Activated CD8-positive, alpha-beta T cell treated with anti-CD3 and anti-CD28 coated beads for 36 hours (primary cell): ENCODE measurements at regions not wholly inside any gene's neighbourhood (a gene's known extent, or its start where the extent isn't known, plus 50 kb on each side); places are given as distances from the start of the nearest gene placed in this dataset.

Experiments used
- ATAC-seq: fragments of 200-7000 bp; cut with Tn5 transposase; one replicate; pipeline ENCODE4 v1.10.0; 2021; ENCODE audit warnings: mild to moderate bottlenecking, moderate library complexity
- CTCF ChIA-PET: fragments of 350-600 bp; sonication (Branson Sonifier 250); formaldehyde crosslinking; loops from one replicate; lab custom pipeline; 2021; ENCODE audit warnings: antibody characterized with exemption; lab: Charles Lee
- POLR2A ChIA-PET: fragments of 350-600 bp; sonication (Branson Sonifier 250); formaldehyde crosslinking; loops from one replicate; lab custom pipeline; 2021; ENCODE audit warnings: antibody characterized with exemption; lab: Charles Lee
- DNase-seq: peaks from one replicate; pipeline ENCODE4 v3.0.0-alpha.2; 2020
- H3K27ac Mint-ChIP-seq: one replicate; pipeline ENCODE4 v1.8.0; 2021; ENCODE audit warnings: mild to moderate bottlenecking, mixed read lengths
- H3K27me3 Mint-ChIP-seq: one replicate; pipeline ENCODE4 v1.8.0; 2021; ENCODE audit warnings: mixed read lengths
- H3K36me3 Mint-ChIP-seq: one replicate; pipeline ENCODE4 v1.8.0; 2021; ENCODE audit warnings: low read depth, mixed read lengths
- H3K4me1 Mint-ChIP-seq: one replicate; pipeline ENCODE4 v1.8.0; 2021; ENCODE audit warnings: low read depth, mixed read lengths
- H3K4me3 Mint-ChIP-seq: one replicate; pipeline ENCODE4 v1.8.0; 2021; ENCODE audit warnings: mild to moderate bottlenecking, moderate library complexity, mixed read lengths
- H3K9me3 Mint-ChIP-seq: one replicate; pipeline ENCODE4 v1.8.0; 2021; ENCODE audit warnings: mixed read lengths
- intact Hi-C: fragments of 100-400 bp; cut with micrococcal nuclease; formaldehyde crosslinking; loops from one replicate; pipeline ENCODE4 v1.10.0; 2022
- TF ChIP-seq, protein P1 (sequence below): fragments of 200-600 bp; IDR thresholded peaks from one replicate; pipeline ENCODE4 v1.8.0; 2022; ENCODE audit warnings: antibody characterized with exemption, mild to moderate bottlenecking

DNA sequence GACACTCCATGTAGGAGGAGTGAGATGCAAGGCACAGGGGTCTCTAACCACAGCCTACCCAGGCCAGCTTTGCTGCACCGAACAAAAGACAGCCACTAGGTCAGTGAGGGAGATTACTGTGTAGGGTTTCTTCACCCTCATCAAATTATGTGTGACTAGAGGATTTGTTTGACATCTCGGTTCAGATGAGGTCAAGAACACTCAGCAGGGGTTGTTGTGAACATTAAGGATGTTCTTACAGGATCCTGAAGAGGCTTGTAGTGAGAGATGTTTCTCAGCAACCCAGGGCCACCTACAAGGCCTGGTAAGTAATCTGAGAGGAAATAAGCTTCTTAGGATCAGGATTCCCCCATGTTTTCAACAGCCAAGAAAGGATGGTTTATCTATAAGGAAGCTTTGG, 202.1 kb downstream of the NXPE2 start:
- TF ChIP-seq, protein P1, sequence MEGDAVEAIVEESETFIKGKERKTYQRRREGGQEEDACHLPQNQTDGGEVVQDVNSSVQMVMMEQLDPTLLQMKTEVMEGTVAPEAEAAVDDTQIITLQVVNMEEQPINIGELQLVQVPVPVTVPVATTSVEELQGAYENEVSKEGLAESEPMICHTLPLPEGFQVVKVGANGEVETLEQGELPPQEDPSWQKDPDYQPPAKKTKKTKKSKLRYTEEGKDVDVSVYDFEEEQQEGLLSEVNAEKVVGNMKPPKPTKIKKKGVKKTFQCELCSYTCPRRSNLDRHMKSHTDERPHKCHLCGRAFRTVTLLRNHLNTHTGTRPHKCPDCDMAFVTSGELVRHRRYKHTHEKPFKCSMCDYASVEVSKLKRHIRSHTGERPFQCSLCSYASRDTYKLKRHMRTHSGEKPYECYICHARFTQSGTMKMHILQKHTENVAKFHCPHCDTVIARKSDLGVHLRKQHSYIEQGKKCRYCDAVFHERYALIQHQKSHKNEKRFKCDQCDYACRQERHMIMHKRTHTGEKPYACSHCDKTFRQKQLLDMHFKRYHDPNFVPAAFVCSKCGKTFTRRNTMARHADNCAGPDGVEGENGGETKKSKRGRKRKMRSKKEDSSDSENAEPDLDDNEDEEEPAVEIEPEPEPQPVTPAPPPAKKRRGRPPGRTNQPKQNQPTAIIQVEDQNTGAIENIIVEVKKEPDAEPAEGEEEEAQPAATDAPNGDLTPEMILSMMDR: no peak
- Mint-ChIP-seq H3K4me3 (no peak overlapping the region), H3K9me3 (peaks cover 2% of the 10 kb centered on the region), H3K27ac (no peak overlapping the region), H3K4me1 (no peaks in the 10 kb centered on the region), H3K36me3 (no peaks in the 10 kb centered on the region), H3K27me3 (peaks cover 3% of the 10 kb centered on the region)
- intact Hi-C loops: no loop called here
- DNase-seq (no peak), ATAC-seq (no peak)
- ChIA-PET CTCF (interaction anchor here (1.2 to 1.8 kb wide), 2 partner anchors 11 to 12 kb away, joined by 5 to 8 read pairs; no protein-coding TSS in a partner anchor), POLR2A (no interaction called here)

DNA sequence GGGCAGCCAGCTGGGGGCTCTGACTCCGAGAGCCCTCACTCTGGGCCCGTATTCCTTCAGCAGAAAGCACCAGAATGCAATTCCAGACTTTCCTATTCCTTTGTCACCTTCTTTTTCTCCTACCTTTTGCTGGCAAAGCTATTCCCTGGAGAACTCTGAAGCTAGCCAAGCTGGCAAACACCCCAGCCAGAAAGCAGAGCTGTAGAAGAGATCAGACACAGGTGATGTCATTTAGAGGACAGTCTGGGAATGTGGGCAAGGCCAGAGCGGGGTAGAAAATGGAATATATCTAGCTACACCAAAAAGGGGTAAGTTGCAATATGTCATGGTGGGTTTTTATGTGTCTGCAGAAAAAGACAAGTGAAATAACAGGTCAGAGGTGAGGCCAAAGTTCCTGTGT, 205.1 kb downstream of the NXPE2 start:
- Mint-ChIP-seq H3K27ac (no peak overlapping the region), H3K4me3 (no peak overlapping the region), H3K27me3 (peaks cover 8% of the 10 kb centered on the region), H3K4me1 (no peaks in the 10 kb centered on the region), H3K9me3 (peaks cover 2% of the 10 kb centered on the region), H3K36me3 (no peaks in the 10 kb centered on the region)
- CTCF ChIA-PET: interaction anchor here (1.5 kb wide), 1 partner anchor 9 kb away, joined by 3 read pairs; no protein-coding TSS in a partner anchor
- POLR2A ChIA-PET: no interaction called here
- ATAC-seq (no peak), DNase-seq (no peak)
- TF ChIP-seq, protein P1: no peak
- intact Hi-C loops: no loop called here

DNA sequence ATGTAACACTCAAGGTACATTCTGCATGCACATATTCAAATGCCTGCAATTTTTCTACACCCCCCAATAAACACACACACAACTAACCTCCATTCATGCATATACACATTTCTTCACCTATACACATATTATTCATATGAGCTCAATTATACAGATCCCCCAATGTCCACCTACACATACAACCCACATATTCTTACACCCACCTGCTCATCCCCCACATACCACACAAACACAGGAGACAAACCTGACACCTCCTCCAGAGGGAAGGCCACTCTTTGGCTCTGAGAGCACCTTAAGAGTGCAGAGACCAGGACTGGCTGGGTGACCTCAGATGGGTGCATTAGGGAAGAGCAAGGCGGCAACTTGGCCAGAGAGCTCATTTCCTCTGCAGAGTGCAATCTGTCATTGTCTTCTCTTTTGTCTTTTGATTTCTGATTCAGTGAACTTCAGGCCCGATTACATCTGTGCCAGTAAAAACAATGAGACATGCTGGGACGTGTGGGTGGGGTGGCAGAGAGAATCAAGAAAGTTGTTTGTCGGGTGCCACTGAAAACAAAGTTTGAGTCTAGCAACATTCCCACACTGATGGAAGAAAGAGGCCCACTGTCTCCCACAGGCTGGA, 208.4 kb downstream of the NXPE2 start:
- H3K4me3 Mint-ChIP-seq: no peak overlapping the region
- H3K27ac Mint-ChIP-seq: no peak overlapping the region
- no peaks in the 10 kb centered on the region for H3K4me1 Mint-ChIP-seq
- ATAC-seq: no peak
- H3K9me3 Mint-ChIP-seq: peaks cover 2% of the 10 kb centered on the region
- intact Hi-C loops: no loop called here
- H3K27me3 Mint-ChIP-seq: peaks cover 8% of the 10 kb centered on the region
- POLR2A ChIA-PET: no interaction called here
- H3K36me3 Mint-ChIP-seq: no peaks in the 10 kb centered on the region
- no peak for DNase-seq
- TF ChIP-seq, protein P1: no peak
- CTCF ChIA-PET: no interaction called here

- H3K36me3 Mint-ChIP-seq: no peaks in the 10 kb centered on the region
- peaks cover 2% of the 10 kb centered on the region for H3K9me3 Mint-ChIP-seq
These were observed 211.3 kb downstream of the NXPE2 start for GRCh38 chr11:114889594-114890011.

DNA sequence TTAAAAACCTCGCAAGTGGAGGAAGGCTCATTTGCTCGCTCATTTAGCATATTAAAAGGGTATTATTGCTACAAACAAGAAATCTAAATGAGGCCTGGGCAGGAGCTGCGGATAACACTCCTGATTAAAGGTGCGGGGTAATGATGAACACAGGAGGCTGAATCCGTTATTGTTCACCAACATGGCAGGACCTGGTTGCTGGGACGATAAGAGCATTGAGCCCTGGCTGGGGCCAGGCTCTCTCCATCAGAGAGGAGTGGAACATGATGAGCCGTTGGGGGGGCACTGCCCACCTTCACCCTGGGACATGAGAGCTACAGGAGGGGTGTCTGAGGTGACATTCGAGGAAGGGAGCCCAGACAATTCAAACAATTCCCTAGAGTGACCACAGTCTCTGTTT, 211.7 kb downstream of the NXPE2 start:
- ATAC-seq (no peak), DNase-seq (no peak)
- intact Hi-C loops: no loop called here
- H3K27me3 Mint-ChIP-seq: peaks cover 7% of the 10 kb centered on the region
- TF ChIP-seq, protein P1: no peak
- no peak overlapping the region for H3K4me3 Mint-ChIP-seq
- H3K27ac Mint-ChIP-seq: no peak overlapping the region
- no peaks in the 10 kb centered on the region for H3K4me1 Mint-ChIP-seq
- ChIA-PET CTCF (no interaction called here), POLR2A (no interaction called here)
- peaks cover 2% of the 10 kb centered on the region for H3K9me3 Mint-ChIP-seq
- no peaks in the 10 kb centered on the region for H3K36me3 Mint-ChIP-seq

More at GRCh38 chr11:114889594-114890011, 211.3 kb downstream of the NXPE2 start:
- H3K27me3 Mint-ChIP-seq: peaks cover 7% of the 10 kb centered on the region
- POLR2A ChIA-PET: no interaction called here
- ATAC-seq (no peak), DNase-seq (no peak)
- intact Hi-C loops: no loop called here
- H3K4me3 Mint-ChIP-seq: no peak overlapping the region
- CTCF ChIA-PET: no interaction called here
- H3K27ac Mint-ChIP-seq: no peak overlapping the region
- no peaks in the 10 kb centered on the region for H3K4me1 Mint-ChIP-seq
- TF ChIP-seq, protein P1: no peak
